A549 (cell line): ENCODE measurements at regions not wholly inside any gene's neighbourhood (a gene's known extent, or its start where the extent isn't known, plus 50 kb on each side); places are given as distances from the start of the nearest gene placed in this dataset.

Experiments
- CEBPB ChIP-seq, 2 experiments: fragments of >200 bp in 1 of 2; sonication (Bioruptor Twin) in 1 of 2; formaldehyde crosslinking in 1 of 2; IDR thresholded peaks; 2 replicates each; pipeline ENCODE4 v1.6.1; 2012 to 2016
- KDM1A ChIP-seq: fragments of 200-600 bp; sonication (generic); IDR thresholded peaks from 2 replicates; pipeline ENCODE4 v1.6.1; 2016; ENCODE audit warnings: low read depth, mild to moderate bottlenecking
- MAFK ChIP-seq: fragments of 450-650 bp; IDR thresholded peaks from 2 replicates; pipeline ENCODE4 v1.6.1; 2014; ENCODE audit not compliant: partially characterized antibody
- POLR2A ChIP-seq: IDR thresholded peaks from 2 replicates; pipeline ENCODE4 v1.6.1; 2012; ENCODE audit warnings: mild to moderate bottlenecking, low read length
- RCOR1 ChIP-seq: fragments of 150-350 bp; IDR thresholded peaks from 2 replicates; pipeline ENCODE4 v1.6.1; 2014; ENCODE audit warnings: antibody characterized with exemption, low read length, low read depth
- TF ChIP-seq, protein P1 (sequence below): fragments of >200 bp; sonication (Bioruptor Twin); formaldehyde crosslinking; IDR thresholded peaks from 3 replicates; pipeline ENCODE4 v1.5.1; 2016

DNA sequence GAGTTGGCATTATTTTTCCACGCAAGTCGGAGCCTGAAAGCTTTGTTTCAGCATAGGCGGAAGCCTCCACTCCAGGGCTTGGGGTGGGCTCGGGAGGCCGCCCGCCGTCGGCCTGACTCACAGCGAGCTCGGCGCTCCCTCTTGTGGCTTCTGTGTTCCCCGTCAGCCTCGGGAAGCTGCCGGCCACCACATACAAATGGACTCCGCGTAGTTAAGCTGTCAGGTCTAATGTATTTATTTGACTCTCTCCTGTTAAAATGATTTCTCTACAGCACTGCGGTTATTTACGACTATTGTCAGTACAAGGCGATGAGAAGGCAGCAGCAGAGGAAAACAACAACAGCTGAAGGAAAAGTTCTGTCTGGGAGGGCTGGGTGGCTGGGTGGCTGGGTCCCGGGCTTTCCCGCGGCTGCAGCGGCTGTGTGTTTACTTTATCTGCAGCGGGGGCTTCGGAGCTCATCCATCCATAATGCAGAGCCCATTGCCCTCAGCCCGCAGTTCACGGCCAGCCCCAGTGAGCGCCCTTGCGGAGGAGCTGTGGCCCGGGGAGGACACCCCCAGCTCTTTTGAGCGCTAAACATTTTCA is 375.7 kb upstream of the CAMK1G start:
- TF ChIP-seq RCOR1 (no peak), MAFK (no peak), CEBPB (IDR thresholded peaks at IDR 0.05) (no peak), KDM1A (no peak), POLR2A (no peak)
- TF ChIP-seq, protein P1, sequence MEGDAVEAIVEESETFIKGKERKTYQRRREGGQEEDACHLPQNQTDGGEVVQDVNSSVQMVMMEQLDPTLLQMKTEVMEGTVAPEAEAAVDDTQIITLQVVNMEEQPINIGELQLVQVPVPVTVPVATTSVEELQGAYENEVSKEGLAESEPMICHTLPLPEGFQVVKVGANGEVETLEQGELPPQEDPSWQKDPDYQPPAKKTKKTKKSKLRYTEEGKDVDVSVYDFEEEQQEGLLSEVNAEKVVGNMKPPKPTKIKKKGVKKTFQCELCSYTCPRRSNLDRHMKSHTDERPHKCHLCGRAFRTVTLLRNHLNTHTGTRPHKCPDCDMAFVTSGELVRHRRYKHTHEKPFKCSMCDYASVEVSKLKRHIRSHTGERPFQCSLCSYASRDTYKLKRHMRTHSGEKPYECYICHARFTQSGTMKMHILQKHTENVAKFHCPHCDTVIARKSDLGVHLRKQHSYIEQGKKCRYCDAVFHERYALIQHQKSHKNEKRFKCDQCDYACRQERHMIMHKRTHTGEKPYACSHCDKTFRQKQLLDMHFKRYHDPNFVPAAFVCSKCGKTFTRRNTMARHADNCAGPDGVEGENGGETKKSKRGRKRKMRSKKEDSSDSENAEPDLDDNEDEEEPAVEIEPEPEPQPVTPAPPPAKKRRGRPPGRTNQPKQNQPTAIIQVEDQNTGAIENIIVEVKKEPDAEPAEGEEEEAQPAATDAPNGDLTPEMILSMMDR = peak; percentile 74
